Glomerular visceral epithelial cell (primary cell): ENCODE measurements at regions not wholly inside any gene's neighbourhood (a gene's known extent, or its start where the extent isn't known, plus 50 kb on each side); places are given as distances from the start of the nearest gene placed in this dataset.

Source experiments
- DNase-seq: peaks from one replicate; pipeline ENCODE4 v3.0.0-alpha.2; 2016; ENCODE audit errors: extremely low spot score

GRCh38 chr14:38774162-38774561 is 328.9 kb downstream of the SEC23A start:
- no peak for DNase-seq

GRCh38 chr14:38770251-38770650 is 332.8 kb downstream of the SEC23A start:
- no peak for DNase-seq

- no peak for DNase-seq
Measured at GRCh38 chr14:38762845-38763244, 340.2 kb downstream of the SEC23A start.

GRCh38 chr14:38762426-38762825 is 340.6 kb downstream of the SEC23A start:
- DNase-seq: no peak

GRCh38 chr14:38761033-38761432 is 342.0 kb downstream of the SEC23A start:
- DNase-seq: no peak

GRCh38 chr14:38758661-38759060 is 344.4 kb downstream of the SEC23A start:
- DNase-seq: no peak

GRCh38 chr14:38755036-38755435 is 348.0 kb downstream of the SEC23A start:
- no peak for DNase-seq

GRCh38 chr14:38752750-38753149 is 350.3 kb downstream of the SEC23A start:
- no peak for DNase-seq

GRCh38 chr14:38752341-38752740 is 350.7 kb downstream of the SEC23A start:
- DNase-seq: no peak

GRCh38 chr14:38751459-38751858 is 351.6 kb downstream of the SEC23A start:
- DNase-seq: no peak

- DNase-seq: no peak
Measured at GRCh38 chr14:38749936-38750335, 353.1 kb downstream of the SEC23A start.

- DNase-seq: no peak
Measured at GRCh38 chr14:38745861-38746260, 357.2 kb downstream of the SEC23A start.

- no peak for DNase-seq
Measured at GRCh38 chr14:38743966-38744584, 359.0 kb downstream of the SEC23A start.

GRCh38 chr14:38737686-38738407 is 365.2 kb downstream of the SEC23A start:
- no peak for DNase-seq

- DNase-seq: no peak
Measured at GRCh38 chr14:38735005-38735404, 368.0 kb downstream of the SEC23A start.

- no peak for DNase-seq
Measured at GRCh38 chr14:38731962-38732361, 371.1 kb downstream of the SEC23A start.

- DNase-seq: no peak
Measured at GRCh38 chr14:38730420-38730819, 372.6 kb downstream of the SEC23A start.

GRCh38 chr14:38727731-38728130 is 375.3 kb downstream of the SEC23A start:
- no peak for DNase-seq

- no peak for DNase-seq
Measured at GRCh38 chr14:38724621-38725020, 378.4 kb downstream of the SEC23A start.

GRCh38 chr14:38723959-38724358 is 379.1 kb downstream of the SEC23A start:
- DNase-seq: no peak

- no peak for DNase-seq
Measured at GRCh38 chr14:38723277-38723676, 379.8 kb downstream of the SEC23A start.

- peak; percentile 12 for DNase-seq
Measured at GRCh38 chr14:38721822-38722431, 381.1 kb downstream of the SEC23A start.

- no peak for DNase-seq
Measured at GRCh38 chr14:38718519-38718918, 384.5 kb downstream of the SEC23A start.
